ENCODE measurements at regions not wholly inside any gene's neighbourhood (a gene's known extent, or its start where the extent isn't known, plus 50 kb on each side); places are given as distances from the start of the nearest gene placed in this dataset.

- DNase-seq, result no peak
Measured at GRCh38 chr11:80163441-80163840, 722.6 kb upstream of the TENM4 start.

GRCh38 chr11:80163011-80163410 is 722.2 kb upstream of the TENM4 start:
- no peak for DNase-seq

- no peak for DNase-seq
Measured at GRCh38 chr11:80162387-80162786, 721.6 kb upstream of the TENM4 start.

- no peak for DNase-seq
Measured at GRCh38 chr11:80157447-80157846, 716.6 kb upstream of the TENM4 start.

GRCh38 chr11:80156062-80156461 is 715.2 kb upstream of the TENM4 start:
- DNase-seq, result no peak

GRCh38 chr11:80155412-80156017 is 714.7 kb upstream of the TENM4 start:
- no peak for DNase-seq

- DNase-seq, result no peak
Measured at GRCh38 chr11:80146232-80146631, 705.4 kb upstream of the TENM4 start.

- no peak for DNase-seq
Measured at GRCh38 chr11:80144897-80145594, 704.2 kb upstream of the TENM4 start.

GRCh38 chr11:80136991-80137390 is 696.2 kb upstream of the TENM4 start:
- DNase-seq, result no peak

GRCh38 chr11:80129396-80129795 is 688.6 kb upstream of the TENM4 start:
- DNase-seq, result no peak

- no peak for DNase-seq
Measured at GRCh38 chr11:80122211-80122610, 681.4 kb upstream of the TENM4 start.

GRCh38 chr11:80118073-80118472 is 677.2 kb upstream of the TENM4 start:
- DNase-seq, result no peak

- DNase-seq, result no peak
Measured at GRCh38 chr11:80116796-80117195, 676.0 kb upstream of the TENM4 start.

- no peak for DNase-seq
Measured at GRCh38 chr11:80109652-80110051, 668.8 kb upstream of the TENM4 start.

- DNase-seq, result no peak
Measured at GRCh38 chr11:80109031-80109430, 668.2 kb upstream of the TENM4 start.

- DNase-seq, result no peak
Measured at GRCh38 chr11:80107415-80107814, 666.6 kb upstream of the TENM4 start.

- no peak for DNase-seq
Measured at GRCh38 chr11:80104191-80104590, 663.4 kb upstream of the TENM4 start.

GRCh38 chr11:80103142-80103859 is 662.5 kb upstream of the TENM4 start:
- DNase-seq, result no peak

- DNase-seq, result no peak
Measured at GRCh38 chr11:80097146-80097545, 656.3 kb upstream of the TENM4 start.

GRCh38 chr11:80096736-80097135 is 655.9 kb upstream of the TENM4 start:
- DNase-seq, result no peak

GRCh38 chr11:80086496-80087055 is 645.7 kb upstream of the TENM4 start:
- DNase-seq, result no peak

- no peak for DNase-seq
Measured at GRCh38 chr11:80085563-80085962, 644.7 kb upstream of the TENM4 start.

- DNase-seq, result no peak
Measured at GRCh38 chr11:80084608-80085007, 643.8 kb upstream of the TENM4 start.

GRCh38 chr11:80083531-80083951 is 642.7 kb upstream of the TENM4 start:
- no peak for DNase-seq
